Left lung (tissue), 4 donors: ENCODE measurements at regions not wholly inside any gene's neighbourhood (a gene's known extent, or its start where the extent isn't known, plus 50 kb on each side); places are given as distances from the start of the nearest gene placed in this dataset.

Experiments used
- ATAC-seq: fragments of 200-7000 bp; cut with Tn5 transposase; one replicate; pipeline ENCODE4 v1.9.1; 2020; ENCODE audit warnings: moderate library complexity
- DNase-seq, 4 donors: peaks; one replicate each; pipeline ENCODE4 v3.0.0-alpha.2; 2013 to 2020
- H3K27ac ChIP-seq, 2 donors: fragments of 200-600 bp; sonication (generic) in 1 of 2; one replicate each; pipeline versions ENCODE4 v1.5.0 to v1.8.0; 2020 to 2021
- H3K27me3 ChIP-seq, 2 donors: fragments of 200-600 bp; sonication (generic) in 1 of 2; one replicate each; pipeline versions ENCODE4 v1.5.0 to v1.8.0; 2020 to 2021
- H3K36me3 ChIP-seq, 2 donors: fragments of 200-600 bp; sonication (generic) in 1 of 2; one replicate each; pipeline versions ENCODE4 v1.5.0 to v1.8.0; 2020 to 2021
- H3K4me1 ChIP-seq, 2 donors: fragments of 200-600 bp; one replicate each; pipeline ENCODE4 v1.8.0; 2021
- H3K4me3 ChIP-seq, 2 donors: fragments of 200-600 bp; sonication (generic) in 1 of 2; one replicate each; pipeline versions ENCODE4 v1.5.0 to v1.8.0; 2020 to 2021; ENCODE audit warnings: mild to moderate bottlenecking in 1 of 2
- H3K9me3 ChIP-seq, 2 donors: fragments of 200-600 bp; sonication (generic) in 1 of 2; one replicate each; pipeline versions ENCODE4 v1.5.0 to v1.8.0; 2020 to 2021
- CTCF ChIP-seq, 2 donors: fragments of 200-600 bp; sonication (generic) in 1 of 2; IDR thresholded peaks; one replicate each; pipeline versions ENCODE4 v1.5.0 to v1.8.0; 2021; ENCODE audit warnings: antibody characterized with exemption in 2 of 2
- intact Hi-C, 2 donors: fragments of 100-400 bp; cut with DNase I; formaldehyde crosslinking; loops; one replicate each; pipeline versions ENCODE4 v1.11.2 to v1.14.2; 2022
- donor health status: DM: no; HTN: yes; CAD: no.
- donor health status: DM: no; HTN: no; CAD: no.

GRCh38 chr3:804211-804610 is 288.6 kb upstream of the CNTN6 start:
- intact Hi-C loops: no loop called here
- DNase-seq (no peak), ATAC-seq (no peak)
- Histone ChIP-seq H3K27ac (no peak overlapping the region), H3K36me3 (no peaks in the 10 kb centered on the region), H3K9me3 (peaks cover 0 to 9% of the 10 kb centered on the region in 2 donors), H3K27me3 (no peaks in the 10 kb centered on the region), H3K4me1 (no peaks in the 10 kb centered on the region), H3K4me3 (no peak overlapping the region)
- TF ChIP-seq CTCF (IDR thresholded peaks at IDR 0.05): no peak

GRCh38 chr3:805326-805725 is 287.5 kb upstream of the CNTN6 start:
- Histone ChIP-seq H3K27ac (no peak overlapping the region), H3K4me3 (no peak overlapping the region), H3K36me3 (no peaks in the 10 kb centered on the region), H3K27me3 (no peaks in the 10 kb centered on the region), H3K4me1 (no peaks in the 10 kb centered on the region), H3K9me3 (peaks cover 0 to 9% of the 10 kb centered on the region in 2 donors)
- no peak for TF ChIP-seq CTCF (IDR thresholded peaks at IDR 0.05)
- ATAC-seq (no peak), DNase-seq (no peak)
- intact Hi-C loops: no loop called here

GRCh38 chr3:806006-806405 is 286.8 kb upstream of the CNTN6 start:
- no peaks in the 10 kb centered on the region for H3K36me3 ChIP-seq
- DNase-seq: no peak
- no peaks in the 10 kb centered on the region for H3K27me3 ChIP-seq
- no peak for ATAC-seq
- no peaks in the 10 kb centered on the region for H3K4me1 ChIP-seq
- intact Hi-C loops: no loop called here
- H3K4me3 ChIP-seq: no peak overlapping the region
- TF ChIP-seq CTCF (IDR thresholded peaks at IDR 0.05): no peak
- H3K9me3 ChIP-seq: peaks cover 0 to 9% of the 10 kb centered on the region in 2 donors
- H3K27ac ChIP-seq: no peak overlapping the region

GRCh38 chr3:816605-817004 is 276.2 kb upstream of the CNTN6 start:
- intact Hi-C loops: no loop called here

GRCh38 chr3:834679-835078 is 258.1 kb upstream of the CNTN6 start:
- no peak overlapping the region for H3K27ac ChIP-seq
- DNase-seq (no peak), ATAC-seq (no peak)
- no peaks in the 10 kb centered on the region for H3K4me1 ChIP-seq
- H3K9me3 ChIP-seq: peaks cover 0 to 12% of the 10 kb centered on the region in 2 donors
- TF ChIP-seq CTCF (IDR thresholded peaks at IDR 0.05): no peak
- intact Hi-C loops: no loop called here
- no peak overlapping the region for H3K4me3 ChIP-seq
- H3K27me3 ChIP-seq: no peaks in the 10 kb centered on the region
- H3K36me3 ChIP-seq: no peaks in the 10 kb centered on the region

More at GRCh38 chr3:816605-817004, 276.2 kb upstream of the CNTN6 start:
- peaks cover 0 to 23% of the 10 kb centered on the region in 2 donors for H3K9me3 ChIP-seq
- no peak for ATAC-seq
- H3K27ac ChIP-seq: no peak overlapping the region
- TF ChIP-seq CTCF (IDR thresholded peaks at IDR 0.05): no peak
- no peaks in the 10 kb centered on the region for H3K4me1 ChIP-seq
- H3K4me3 ChIP-seq: no peak overlapping the region
- no peaks in the 10 kb centered on the region for H3K36me3 ChIP-seq
- DNase-seq: no peak
- no peaks in the 10 kb centered on the region for H3K27me3 ChIP-seq
